OCI-LY1 (cell line): ENCODE measurements at regions not wholly inside any gene's neighbourhood (a gene's known extent, or its start where the extent isn't known, plus 50 kb on each side); places are given as distances from the start of the nearest gene placed in this dataset.

Experiments used
- H2AFZ ChIP-seq: fragments of 200-600 bp; sonication (generic), shearing (Covaris generic); 2 replicates; pipeline ENCODE4 v1.6.0; 2014; ENCODE audit warnings: antibody characterized with exemption, mild to moderate bottlenecking, low read length
- H3F3A ChIP-seq: fragments of 200-600 bp; sonication (generic), shearing (Covaris generic); 2 replicates; pipeline ENCODE4 v1.6.0; 2014; ENCODE audit warnings: mild to moderate bottlenecking, antibody characterized with exemption, low read length, moderate library complexity; ENCODE audit not compliant: insufficient read depth
- H3K27ac ChIP-seq: fragments of 200-600 bp; sonication (generic); 2 replicates; pipeline ENCODE4 v1.5.1; 2014; ENCODE audit warnings: low read length, mixed run types, mild to moderate bottlenecking, low read depth; ENCODE audit not compliant: poor library complexity, severe bottlenecking
- H3K27me3 ChIP-seq: fragments of 200-600 bp; sonication (generic); 2 replicates; pipeline ENCODE4 v1.6.0; 2014; ENCODE audit warnings: antibody characterized with exemption, mild to moderate bottlenecking, low read length, moderate library complexity; ENCODE audit not compliant: insufficient read depth
- H3K36me3 ChIP-seq: fragments of 200-600 bp; sonication (generic); 2 replicates; pipeline ENCODE4 v1.6.1; 2014; ENCODE audit warnings: mild to moderate bottlenecking, antibody characterized with exemption, low read length, moderate library complexity, mixed read lengths; ENCODE audit not compliant: insufficient read depth
- H3K4me1 ChIP-seq: fragments of 200-600 bp; sonication (generic); 2 replicates; pipeline ENCODE4 v1.5.1; 2014; ENCODE audit warnings: mild to moderate bottlenecking, low read length, moderate library complexity; ENCODE audit not compliant: insufficient read depth, severe bottlenecking
- H3K4me2 ChIP-seq: fragments of 200-600 bp; sonication (generic), shearing (Covaris generic); 2 replicates; pipeline ENCODE4 v1.6.1; 2014; ENCODE audit warnings: low read length
- H3K4me3 ChIP-seq: fragments of 200-600 bp; sonication (generic); 2 replicates; pipeline ENCODE4 v1.5.1; 2014; ENCODE audit warnings: low read length, low read depth, mild to moderate bottlenecking, mixed read lengths; ENCODE audit not compliant: poor library complexity, severe bottlenecking
- H3K79me2 ChIP-seq: fragments of 200-600 bp; shearing (Covaris generic); 2 replicates; pipeline ENCODE4 v1.6.1; 2016; ENCODE audit warnings: mixed run types, low read length, mixed read lengths; ENCODE audit not compliant: insufficient read depth
- H3K9ac ChIP-seq: fragments of 200-600 bp; sonication (generic), shearing (Covaris generic); 2 replicates; pipeline ENCODE4 v1.6.1; 2014; ENCODE audit warnings: mild to moderate bottlenecking, low read length, mixed read lengths
- H3K9me2 ChIP-seq: fragments of 200-600 bp; sonication (generic), shearing (Covaris generic); 2 replicates; pipeline ENCODE4 v1.6.1; 2014; ENCODE audit warnings: low read depth, mild to moderate bottlenecking, low read length, mixed read lengths
- H3K9me3 ChIP-seq: fragments of 200-600 bp; shearing (Covaris generic); 2 replicates; pipeline ENCODE4 v1.6.1; 2014; ENCODE audit warnings: low read length, mixed read lengths
- H4K20me1 ChIP-seq: fragments of 200-600 bp; sonication (generic), shearing (Covaris generic); 2 replicates; pipeline ENCODE4 v1.6.0; 2016; ENCODE audit warnings: mild to moderate bottlenecking, low read length; ENCODE audit not compliant: insufficient read depth
- CTCF ChIP-seq: fragments of 200-600 bp; sonication (generic), shearing (Covaris generic); IDR thresholded peaks from 2 replicates; pipeline ENCODE4 v1.5.1; 2017; ENCODE audit warnings: mild to moderate bottlenecking, antibody characterized with exemption, low read length, moderate library complexity, mixed read lengths
- EZH2 ChIP-seq: fragments of 200-600 bp; sonication (generic), shearing (Covaris generic); IDR thresholded peaks from 2 replicates; pipeline ENCODE4 v1.8.0; 2017; ENCODE audit warnings: borderline replicate concordance, mixed run types, mild to moderate bottlenecking, antibody characterized with exemption, low read length, moderate library complexity, mixed read lengths

- no peak overlapping the region for H2AFZ ChIP-seq
- H3K27ac ChIP-seq, result no peak overlapping the region
Observed at GRCh38 chr2:881204-881918, 69.3 kb upstream of the SNTG2 start.

DNA sequence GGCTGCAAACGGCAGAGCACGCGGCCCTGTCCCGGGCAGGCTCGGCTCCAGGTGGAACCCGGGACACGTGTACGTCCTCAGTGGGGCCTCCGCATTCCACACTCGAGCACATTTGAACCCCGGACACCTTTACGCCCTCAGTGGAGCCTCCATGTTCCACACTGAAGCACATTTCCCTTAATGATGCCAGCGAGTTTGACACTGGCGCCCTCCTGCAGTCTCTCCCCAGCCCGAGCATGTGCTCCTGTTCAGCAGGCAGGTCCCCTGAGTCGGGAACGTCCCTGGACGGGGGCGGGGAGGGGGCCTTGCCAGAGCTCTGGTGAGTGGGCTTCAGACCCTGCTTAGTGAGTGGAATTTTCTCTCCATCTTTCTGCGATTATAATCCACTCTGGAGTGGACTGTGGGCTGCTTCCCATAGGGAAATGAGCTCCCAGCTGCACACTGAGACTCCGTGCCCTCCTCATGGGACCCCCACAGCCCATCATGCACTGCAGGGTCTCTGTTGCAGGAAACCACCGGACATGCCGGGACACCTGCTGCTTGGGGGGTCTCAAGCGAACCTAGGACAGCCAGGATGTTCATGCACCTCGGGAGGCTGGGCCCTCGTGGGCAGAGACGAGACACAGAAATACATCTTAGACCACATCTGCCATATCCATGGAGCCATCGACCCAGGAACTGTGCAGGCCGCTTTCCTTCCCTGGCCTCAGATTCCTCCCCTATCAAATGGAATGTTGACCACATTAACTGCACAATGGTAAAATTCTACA is 70.3 kb upstream of the SNTG2 start:
- TF ChIP-seq EZH2, result no peak
- TF ChIP-seq CTCF, result no peak

More at GRCh38 chr2:881204-881918, 69.3 kb upstream of the SNTG2 start:
- Histone ChIP-seq H3K4me2 (no peak overlapping the region), H3K79me2 (no peaks in the 10 kb centered on the region), H3K9me2 (no peaks in the 10 kb centered on the region), H3K36me3 (no peaks in the 10 kb centered on the region), H3F3A (no peaks in the 10 kb centered on the region), H3K4me3 (no peak overlapping the region), H3K27me3 (0 out of 2 replicates have a peak, but pooled peaks cover 5% of the 10 kb centered on the region), H3K9ac (no peak overlapping the region), H4K20me1 (no peaks in the 10 kb centered on the region), H3K9me3 (no peaks in the 10 kb centered on the region), H3K4me1 (no peaks in the 10 kb centered on the region)
- no peak for TF ChIP-seq CTCF
- no peak for TF ChIP-seq EZH2

DNA sequence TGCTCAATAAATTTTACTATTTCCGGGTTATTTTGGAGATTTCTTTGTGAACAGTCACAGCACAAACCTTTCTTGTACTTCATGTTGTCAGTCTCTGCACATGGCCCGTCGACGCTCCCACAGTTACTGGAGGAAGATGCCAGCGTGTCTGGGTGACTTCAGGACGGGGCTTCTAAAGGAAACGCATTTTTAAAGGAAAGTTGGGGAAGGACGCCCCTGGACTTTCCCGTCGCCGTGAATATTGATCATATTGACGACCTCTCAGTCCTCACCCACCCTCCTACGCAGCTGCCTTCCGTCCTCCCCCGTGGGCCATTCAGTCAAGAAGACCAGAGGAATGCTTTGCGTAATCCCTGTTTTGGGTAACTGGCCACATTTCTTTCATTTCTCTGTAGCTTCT is 71.1 kb upstream of the SNTG2 start:
- Histone ChIP-seq H3K9me3 (no peaks in the 10 kb centered on the region), H3K4me2 (no peak overlapping the region), H4K20me1 (no peaks in the 10 kb centered on the region), H3F3A (no peaks in the 10 kb centered on the region), H3K9ac (no peak overlapping the region), H3K27me3 (0 out of 2 replicates have a peak, but pooled peaks cover 5% of the 10 kb centered on the region), H3K9me2 (no peaks in the 10 kb centered on the region), H3K4me3 (no peak overlapping the region), H3K79me2 (no peaks in the 10 kb centered on the region), H3K36me3 (no peaks in the 10 kb centered on the region), H3K4me1 (no peaks in the 10 kb centered on the region), H2AFZ (no peak overlapping the region), H3K27ac (no peak overlapping the region)
- TF ChIP-seq EZH2, result no peak
- no peak for TF ChIP-seq CTCF

More for the DNA sequence above, 70.3 kb upstream of the SNTG2 start:
- H3K36me3 ChIP-seq, result no peaks in the 10 kb centered on the region
- H2AFZ ChIP-seq, result no peak overlapping the region
- H3K9ac ChIP-seq, result no peak overlapping the region
- no peaks in the 10 kb centered on the region for H3K4me1 ChIP-seq
- H3K4me3 ChIP-seq, result no peak overlapping the region
- no peak overlapping the region for H3K4me2 ChIP-seq
- no peaks in the 10 kb centered on the region for H3K79me2 ChIP-seq
- no peak overlapping the region for H3K27ac ChIP-seq
- H3F3A ChIP-seq, result no peaks in the 10 kb centered on the region
- H3K27me3 ChIP-seq, result 0 out of 2 replicates have a peak, but pooled peaks cover 5% of the 10 kb centered on the region
- no peaks in the 10 kb centered on the region for H4K20me1 ChIP-seq
- H3K9me3 ChIP-seq, result no peaks in the 10 kb centered on the region
- no peaks in the 10 kb centered on the region for H3K9me2 ChIP-seq
